NCI-H524 treated with DMSO at 0.1 percent for 48 hours (cell line): ENCODE measurements at regions not wholly inside any gene's neighbourhood (a gene's known extent, or its start where the extent isn't known, plus 50 kb on each side); places are given as distances from the start of the nearest gene placed in this dataset.
A peak's percentile ranks its signal among the peaks of the same experiment; 100 is the strongest.
"Not testable (repeated sequence)": the region's sequence is repeated elsewhere in the genome, so short reads cannot be mapped to it uniquely, and the experiment has no call there.

Experiments used
- DNase-seq: peaks from one replicate; lab custom pipeline; 2025; lab: John Stamatoyannopoulos, UW

DNA sequence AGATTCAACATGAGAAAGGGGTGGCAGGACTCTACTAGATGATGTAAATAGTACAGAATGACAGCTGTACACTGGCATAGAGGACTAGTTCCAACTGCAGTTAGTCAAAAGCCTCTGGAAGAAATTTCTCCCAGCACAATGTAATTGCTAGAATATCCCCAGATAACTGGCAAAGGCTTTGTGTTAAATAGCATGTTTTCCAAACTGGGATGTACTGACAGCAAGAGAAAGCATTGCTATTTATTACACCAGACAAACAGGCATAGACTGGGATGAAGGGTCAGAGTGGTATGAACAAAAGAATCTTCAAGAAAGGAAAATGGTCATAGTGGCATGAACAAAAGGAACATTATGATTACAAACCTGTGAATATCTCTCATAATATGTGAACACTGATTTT, 115.9 kb upstream of the CXADR start:
- DNase-seq = no peak

DNA sequence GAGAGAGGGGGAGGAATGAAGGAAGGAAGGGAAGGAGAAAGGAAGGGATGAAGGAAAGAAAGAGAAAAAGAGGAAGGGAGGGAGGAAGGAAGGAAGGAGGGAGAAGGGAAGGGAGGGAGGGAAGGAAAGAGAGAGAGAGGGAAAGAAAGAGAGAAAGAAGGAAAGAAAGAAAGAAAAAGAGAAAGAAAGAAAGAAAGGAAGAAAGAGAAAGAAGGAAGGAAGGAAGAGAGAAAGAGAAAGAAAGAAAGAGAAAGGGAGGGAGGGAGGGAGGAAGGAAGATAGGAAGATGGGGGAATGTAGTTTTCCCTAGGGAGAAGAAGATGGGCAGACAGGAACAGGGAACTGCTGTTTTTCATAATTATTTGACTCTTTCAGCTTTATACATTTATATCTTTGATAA, 115.1 kb upstream of the CXADR start:
- no peak for DNase-seq

DNA sequence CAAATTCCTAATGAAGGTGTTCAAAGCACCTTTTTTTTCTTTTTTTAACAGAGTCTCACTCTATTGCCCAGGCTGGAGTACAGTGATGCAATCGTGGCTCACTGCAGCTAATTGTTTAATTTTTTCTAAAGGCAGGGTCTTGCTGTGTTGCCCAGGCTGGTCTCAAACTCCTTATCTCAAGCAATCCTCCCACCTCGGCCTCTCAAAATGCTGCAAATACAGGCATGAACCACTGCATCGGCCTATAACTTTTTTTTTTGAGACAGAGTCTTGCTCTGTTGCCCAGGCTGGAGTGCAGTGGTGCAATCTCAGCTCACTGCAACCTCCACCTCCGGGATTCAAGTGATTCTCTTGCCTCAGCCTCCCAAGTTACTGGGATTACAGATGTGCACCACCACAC, 113.9 kb upstream of the CXADR start:
- DNase-seq = not testable (repeated sequence)

DNA sequence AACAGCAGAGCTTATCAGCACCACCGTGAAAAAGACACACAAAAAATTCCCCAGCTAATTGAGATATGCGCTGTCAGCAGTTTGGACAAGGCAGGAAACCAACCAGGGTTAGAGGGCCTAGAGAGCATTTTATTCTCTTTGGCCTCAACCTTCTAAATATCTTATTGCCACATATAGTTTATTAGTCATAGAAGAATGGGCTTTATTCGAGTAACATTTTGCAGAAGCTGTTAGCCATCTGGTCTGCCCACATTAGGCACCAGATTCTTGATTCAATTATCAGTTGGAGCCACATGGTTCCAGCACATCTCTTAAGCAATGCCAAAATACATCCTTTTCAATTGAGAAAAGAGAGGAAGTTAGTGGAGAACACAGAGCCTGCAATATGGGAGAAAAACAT, 109.9 kb upstream of the CXADR start:
- no peak for DNase-seq

DNA sequence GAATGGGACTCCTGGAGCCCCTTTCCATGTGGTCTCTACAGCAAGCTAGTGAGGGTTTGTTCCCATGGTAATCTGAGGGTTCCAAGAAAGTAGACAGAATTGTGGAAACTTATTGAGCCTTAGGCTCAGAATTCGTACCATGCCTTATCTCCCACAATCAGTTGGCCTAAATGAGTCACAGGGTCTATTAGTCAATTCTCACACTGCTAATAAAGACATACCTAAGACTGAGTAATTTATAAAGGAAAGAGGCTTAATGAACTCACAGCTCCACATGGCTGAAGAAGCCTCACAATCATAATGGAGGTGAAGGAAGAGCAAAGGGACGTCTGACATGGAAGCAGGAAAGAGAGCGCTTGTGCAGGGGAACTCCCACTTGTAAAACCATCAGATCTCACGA, 106.6 kb upstream of the CXADR start:
- no peak for DNase-seq

DNA sequence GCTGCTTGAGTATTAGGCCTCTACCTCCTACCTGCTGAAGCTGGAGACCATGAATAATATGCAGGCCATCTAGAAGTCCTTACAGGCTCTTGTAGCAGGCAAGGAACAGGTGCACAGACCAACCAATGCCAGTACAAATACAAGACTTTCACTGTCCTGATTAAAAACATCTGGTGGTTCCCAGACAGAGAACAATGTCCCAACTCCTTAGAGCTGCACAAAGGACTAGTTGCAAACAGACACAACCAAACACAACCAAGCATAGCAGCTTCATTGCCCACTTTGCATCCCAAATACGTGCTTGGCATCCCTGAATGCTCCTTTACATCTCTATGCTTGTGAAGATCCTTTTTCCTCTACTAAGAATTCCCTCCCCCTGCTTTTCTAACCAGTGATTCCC, 98.1 kb upstream of the CXADR start:
- DNase-seq = no peak

DNA sequence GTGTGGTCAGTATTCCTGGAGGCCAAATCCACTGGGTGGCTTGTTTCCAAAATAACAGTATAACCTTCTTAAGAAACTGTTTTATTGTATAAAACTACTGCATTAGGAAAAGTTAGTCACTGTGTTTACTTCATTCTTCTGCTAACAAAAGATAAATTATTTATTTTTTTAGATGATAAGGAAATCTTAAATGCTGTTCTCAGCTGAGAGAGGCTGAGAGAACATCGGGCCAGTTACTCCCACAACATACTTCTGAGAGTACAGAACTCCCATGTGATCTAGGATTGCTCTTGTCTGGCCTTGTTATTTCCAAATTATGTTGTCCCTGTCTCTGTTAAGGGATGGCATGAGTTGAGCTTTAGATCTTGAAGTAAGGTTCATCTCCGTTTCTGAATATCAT, 96.7 kb upstream of the CXADR start:
- no peak for DNase-seq

DNA sequence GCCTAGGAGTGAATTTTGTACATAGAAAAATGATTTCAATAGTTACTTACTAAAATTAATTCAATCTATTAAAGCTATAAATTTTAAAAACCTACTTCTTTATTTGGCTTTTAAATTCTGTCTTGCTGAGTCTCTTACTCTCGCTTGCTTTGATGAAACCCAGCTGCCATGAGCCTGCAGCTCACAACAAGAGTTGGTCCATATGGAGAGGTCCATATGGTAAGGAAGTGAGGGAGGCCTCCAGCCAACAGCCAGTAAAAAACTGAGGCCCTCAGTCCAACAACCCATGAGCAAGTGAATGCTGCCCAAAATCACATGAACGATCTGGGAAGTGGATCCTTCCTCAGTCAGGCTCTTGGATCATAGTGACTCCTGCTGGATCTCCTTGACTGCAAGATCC, 89.9 kb upstream of the CXADR start:
- DNase-seq = no peak

DNA sequence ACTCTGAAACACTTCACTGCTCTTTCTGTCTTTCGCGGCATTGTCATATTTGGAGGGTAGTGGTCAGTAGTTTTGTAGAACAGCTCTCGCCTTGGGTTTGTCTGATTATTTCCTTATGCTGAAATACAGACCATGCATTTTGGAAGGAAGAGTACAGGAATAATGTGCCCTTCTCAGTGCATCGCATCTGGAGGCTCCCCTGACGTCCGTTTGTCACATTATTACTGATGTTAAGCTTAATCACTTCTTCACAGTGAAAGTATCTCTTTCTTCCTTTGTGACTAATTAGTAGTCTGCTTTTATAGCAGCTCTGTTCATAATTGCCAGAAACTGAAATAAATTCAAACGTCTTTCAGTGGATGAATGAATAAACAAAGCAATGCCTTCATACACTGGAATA, 85.7 kb upstream of the CXADR start:
- no peak for DNase-seq

DNA sequence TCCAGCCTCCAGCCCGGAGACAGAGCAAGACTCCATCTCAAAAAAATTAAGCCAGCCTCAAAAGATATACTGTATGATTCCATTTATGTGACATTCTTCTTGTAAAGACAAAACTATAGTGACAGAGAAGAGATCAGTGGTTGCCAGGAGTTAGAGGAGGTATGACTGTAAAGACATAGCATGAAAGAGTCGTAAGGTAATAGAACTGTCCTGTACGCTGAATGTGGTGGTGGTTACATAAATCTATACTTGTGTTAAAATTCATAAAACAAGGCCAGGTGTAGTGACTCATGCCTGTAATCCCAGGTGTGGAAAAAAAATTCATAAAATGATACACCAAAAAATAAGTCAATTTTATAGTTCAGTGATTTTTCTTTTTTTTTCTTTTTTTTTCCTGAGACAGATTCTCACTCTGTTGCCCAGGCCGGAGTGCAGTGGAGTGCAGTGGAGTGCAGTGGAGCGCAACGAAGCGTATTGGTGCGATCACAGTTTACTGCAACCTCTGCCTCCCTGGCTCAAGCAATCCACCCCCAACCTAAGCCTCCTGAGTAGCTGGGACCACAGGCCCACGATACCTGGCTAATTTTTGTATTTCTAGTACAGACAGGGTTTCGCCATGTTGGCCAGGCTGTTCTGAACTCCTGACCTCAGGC, 84.9 kb upstream of the CXADR start:
- no peak for DNase-seq

DNA sequence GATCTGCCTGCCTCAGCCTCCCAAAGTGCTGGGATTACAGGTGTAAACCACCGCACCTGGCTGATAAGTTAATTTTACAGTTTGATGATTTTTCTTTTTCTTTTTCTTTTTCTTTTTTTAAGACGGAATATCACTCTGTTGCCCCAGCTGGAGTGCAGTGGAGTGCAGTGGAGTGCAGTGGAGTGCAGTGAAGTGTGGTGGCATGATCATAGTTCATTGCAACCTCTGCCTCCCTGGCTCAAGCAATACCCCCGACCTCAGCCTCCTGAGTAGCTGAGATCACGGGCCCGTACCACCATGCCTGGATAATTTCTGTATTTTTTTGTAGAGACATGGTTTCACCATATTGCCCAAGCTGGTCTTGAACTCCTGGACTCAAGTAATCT, 84.4 kb upstream of the CXADR start:
- DNase-seq = no peak

DNA sequence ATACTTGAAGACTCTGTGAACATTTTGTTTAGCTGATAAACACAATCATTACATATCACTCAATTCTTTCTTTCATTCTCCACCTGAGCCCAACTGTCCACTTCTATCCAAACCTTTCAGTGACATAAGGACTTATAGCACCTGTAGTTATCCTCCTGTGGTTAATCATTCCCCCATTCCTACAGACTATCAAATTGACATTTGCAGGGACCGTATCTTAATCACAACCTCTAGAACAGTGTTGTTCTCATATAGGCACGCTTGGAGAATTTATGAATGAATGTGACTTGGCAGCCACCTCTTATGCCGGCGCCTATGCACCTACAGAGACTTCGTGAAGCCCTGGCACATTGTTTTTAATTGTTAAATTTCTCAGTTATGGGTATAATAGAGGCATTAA, 83.9 kb upstream of the CXADR start:
- DNase-seq = no peak

DNA sequence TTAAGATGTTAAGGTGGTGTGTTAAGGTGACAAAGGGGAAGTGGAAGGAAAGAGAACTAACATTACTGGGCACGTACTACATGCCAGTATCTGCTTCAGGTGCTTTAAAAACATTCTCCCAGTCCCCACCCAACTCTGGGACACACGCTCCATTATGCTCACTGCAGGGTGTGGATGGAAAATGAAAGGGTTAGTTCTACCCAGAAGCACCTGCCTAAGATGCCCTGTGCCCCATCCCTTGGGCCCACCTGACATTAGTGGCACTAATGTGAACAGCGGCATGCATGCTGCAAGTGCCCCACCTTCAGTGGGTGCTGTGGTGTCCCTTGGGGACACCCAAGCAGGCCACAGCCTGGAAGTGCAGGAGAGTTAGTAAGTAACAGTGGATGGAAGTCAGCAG, 82.9 kb upstream of the CXADR start:
- no peak for DNase-seq

DNA sequence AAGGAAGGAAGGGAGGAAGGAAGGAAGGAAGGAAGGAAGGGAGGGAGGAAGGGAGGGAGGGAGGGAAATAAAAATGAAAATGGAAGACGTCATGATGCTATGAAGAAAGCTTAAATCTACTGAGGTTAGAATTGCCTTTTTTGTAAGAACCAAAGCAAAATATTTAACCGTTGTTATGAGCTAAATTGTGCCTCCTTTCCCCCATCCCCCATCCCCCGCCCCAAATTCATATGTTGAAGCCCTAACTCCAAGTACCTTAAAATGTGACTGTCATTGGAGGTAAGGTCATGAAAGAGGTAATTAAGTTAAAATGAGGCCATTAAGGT, 80.1 kb upstream of the CXADR start:
- DNase-seq = no peak

DNA sequence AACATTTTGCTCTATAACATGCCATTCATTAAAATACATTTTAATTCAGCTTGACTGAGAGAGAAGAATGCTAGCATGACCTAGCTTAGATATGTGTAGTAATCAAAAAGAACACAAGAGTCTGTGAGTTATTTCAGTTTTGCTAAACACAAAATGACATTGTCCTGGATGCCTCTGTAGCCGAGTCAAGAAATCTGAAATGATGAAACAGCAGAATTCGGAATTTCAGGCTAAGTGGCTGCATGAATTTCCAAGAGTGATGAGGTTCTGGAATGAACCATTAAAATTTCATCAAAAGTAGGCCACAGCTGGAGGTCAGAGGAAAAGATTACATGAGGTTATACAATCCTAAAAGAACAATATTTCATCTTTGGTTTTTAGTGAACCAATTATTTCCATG, 79.1 kb upstream of the CXADR start:
- DNase-seq = no peak

DNA sequence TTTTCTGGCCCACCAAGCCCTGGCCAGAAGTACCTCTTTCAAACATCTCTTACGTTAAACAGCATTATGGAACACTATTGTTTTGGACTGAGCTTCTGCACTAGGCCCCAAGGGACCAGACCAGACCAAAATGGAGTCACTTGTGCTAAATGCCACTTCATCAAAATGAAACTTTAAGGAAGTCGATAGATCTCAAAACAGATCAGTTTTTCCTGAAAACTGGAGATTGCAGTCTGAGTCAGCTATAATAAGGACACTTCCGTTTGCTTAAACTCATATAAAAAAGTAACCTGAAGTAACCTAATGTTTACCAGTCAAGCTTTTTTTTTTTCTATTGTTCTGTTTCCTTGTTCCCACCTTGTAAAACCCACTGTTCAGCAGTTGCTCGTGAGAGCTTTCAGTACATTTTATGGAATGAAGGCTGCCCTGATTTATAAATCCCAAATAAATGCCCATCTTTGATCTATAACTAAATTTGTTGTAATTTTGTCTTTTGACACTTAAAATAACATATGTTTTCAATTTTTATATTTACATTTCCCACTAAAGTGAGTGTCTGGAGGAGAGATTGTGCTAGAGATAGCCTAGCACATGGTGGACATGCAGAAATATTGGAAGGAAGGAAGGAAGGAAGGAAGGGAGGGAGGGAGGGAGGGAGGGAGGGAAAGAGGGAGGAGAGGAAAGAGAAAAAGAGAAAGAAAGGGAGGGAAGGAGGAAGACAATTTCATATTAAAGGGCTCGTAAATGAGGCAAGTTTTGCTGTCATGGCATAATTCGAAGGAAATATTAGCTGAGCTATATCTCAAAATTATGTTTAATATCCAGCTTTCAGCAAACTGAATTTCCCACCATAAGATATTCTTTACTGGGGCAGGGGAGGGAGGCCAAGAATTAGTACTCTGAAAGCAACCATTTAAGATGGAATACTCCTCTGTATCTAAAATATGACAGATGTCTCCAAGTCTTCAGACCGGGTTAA, 77.0 kb upstream of the CXADR start:
- no peak for DNase-seq

DNA sequence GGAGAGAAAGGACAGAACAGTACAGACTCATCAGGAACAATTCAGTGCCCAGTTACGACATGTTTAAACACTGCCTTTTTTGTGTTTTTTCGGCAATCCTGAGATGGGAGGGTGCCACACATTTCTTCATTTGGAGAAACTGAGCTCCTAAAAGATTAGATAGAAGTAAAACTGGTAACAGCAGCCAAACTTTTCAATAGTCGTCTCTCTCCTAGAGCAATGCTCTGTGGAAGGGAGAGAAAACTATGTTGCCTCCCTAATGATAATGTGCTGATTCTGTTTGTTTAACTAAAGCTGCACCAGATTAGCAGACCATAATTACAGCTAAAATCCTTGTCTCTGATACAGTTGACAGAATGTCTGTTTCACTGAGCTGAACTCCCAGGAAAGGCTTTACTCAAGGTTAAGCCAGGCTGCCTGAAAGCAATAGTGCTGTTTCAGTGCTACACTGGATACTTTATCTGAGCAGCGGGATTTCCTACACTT, 76.2 kb upstream of the CXADR start:
- DNase-seq = no peak

DNA sequence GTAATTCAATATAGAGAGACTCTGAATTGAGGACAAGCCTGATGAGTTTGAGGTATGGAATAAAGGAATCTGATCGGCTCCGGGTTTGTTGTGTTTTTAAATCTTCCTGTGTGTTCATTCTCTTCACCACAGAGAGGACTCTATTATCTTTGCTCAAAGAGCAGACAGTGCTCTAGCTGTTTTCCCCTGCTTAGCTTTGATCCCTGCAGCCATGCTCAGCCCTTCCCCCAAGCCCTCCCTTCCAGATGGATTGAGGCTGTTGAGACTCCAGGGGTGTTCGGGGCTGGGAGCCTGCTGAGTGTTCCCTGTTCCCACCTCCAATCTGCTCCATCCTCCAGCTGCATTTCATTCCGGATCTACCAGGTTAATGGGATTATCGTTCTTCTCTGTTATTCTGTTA, 74.2 kb upstream of the CXADR start:
- DNase-seq = peak; percentile 55

DNA sequence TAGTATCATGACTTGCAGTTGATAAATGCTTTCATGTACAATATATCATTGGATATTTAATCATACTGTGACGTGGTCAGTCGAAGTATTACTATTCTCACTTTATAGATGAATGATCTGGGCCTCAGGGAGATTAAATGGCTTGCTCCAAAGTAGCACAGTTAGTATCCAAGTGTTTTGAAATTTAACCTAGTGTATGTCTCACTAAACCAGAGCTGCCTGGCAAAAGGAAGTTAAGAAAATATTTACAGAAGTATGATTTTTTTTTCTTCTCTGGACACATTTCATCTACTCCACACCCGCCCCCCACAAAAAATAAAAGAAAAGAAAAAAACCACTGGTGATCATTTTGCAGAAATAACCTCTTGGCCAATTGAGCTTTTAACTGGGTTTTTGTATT, 71.9 kb upstream of the CXADR start:
- no peak for DNase-seq

DNA sequence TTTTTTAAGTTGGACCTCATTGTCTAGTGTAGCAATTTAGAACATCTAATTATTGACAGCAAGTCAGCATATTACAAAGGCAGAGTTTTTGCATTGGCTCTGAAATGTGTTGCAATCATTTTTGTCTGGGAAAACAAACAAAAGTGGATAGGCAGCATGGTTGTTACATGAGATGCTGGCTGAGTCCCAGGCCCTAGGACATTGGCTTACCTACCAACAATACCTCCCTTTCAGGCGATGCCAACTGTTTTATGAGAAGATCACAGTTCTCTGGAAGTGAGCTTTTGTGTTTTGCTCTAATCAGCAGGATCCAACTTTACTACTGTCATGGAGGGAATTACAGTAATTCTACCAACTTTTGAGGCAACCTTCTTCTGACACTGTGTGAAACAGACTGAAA, 71.5 kb upstream of the CXADR start:
- no peak for DNase-seq

DNA sequence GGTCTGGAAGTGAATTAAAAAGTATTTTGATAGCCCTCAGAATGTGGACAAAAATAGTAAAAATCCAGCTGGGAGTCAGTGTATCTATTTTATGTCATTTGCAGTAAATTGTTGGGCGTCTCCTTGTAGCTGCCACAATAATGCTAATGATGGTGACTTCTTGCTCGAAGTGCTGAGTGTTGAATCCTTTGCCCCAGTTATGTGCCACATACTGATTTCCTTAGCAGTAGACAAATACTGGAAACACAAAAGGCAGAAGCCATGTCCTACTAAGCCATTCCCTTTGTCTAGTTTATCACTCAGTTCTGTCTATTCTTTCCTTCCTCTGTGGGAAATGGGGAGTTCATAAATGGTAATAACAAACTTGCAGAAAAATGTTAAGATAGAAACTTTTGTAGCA, 70.7 kb upstream of the CXADR start:
- DNase-seq = no peak

DNA sequence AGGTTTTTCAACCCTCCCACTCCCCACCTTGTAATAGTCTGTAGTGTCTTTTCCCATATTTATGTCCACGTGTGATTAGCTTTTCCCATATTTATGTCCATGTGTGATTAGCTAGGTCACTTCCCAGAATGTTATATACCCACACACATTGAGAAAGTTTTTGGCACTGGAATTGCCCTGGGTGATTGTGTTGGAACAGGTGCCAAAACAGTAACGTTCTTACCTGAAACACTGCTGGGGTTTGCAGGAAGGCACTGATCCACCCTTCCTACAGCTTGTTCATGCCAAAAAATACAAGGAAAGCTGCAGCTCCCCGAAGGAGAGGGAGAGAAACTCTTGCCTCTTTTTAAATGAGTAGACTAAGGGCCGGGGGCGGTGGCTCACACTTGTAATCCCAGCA, 68.0 kb upstream of the CXADR start:
- no peak for DNase-seq

DNA sequence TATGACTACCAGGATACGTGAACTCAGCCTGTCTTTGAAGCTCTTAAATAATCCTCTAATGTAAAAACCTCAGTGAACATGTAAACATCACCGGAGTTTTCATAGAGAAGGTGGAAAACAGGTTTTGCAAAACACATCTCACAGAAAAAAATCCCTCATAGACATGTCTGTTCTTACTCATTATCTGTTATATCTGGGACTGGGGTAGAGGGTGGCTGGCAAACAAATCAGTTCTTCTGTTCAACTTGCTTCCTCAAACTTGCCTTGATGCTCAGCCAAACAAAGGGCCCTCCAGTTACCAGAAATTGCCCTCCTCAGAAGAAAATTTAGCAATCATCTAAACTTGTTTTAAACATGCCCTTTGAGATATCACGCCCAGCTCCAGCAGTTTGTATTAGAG, 66.1 kb upstream of the CXADR start:
- DNase-seq = no peak

DNA sequence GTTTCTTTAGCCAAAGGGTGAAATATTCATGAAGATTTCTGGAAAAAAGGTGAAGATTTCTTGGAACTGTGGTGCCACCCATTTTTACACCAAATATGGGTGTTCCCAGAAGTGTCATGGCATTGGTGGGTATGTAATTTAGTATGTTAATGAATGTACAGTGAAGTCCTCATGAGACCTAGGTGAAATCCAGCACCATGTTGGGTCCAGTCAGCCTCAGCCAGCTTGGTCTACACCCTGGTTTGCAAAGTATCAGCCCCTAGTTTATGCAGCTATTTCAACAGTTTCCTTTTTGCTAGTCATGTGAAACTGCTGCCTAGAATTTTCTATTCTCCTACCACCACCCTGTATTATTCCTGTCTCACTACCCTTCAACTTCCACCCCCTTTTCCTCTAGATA, 63.1 kb upstream of the CXADR start:
- no peak for DNase-seq
